HG03025 (cell line): ENCODE measurements at regions not wholly inside any gene's neighbourhood (a gene's known extent, or its start where the extent isn't known, plus 50 kb on each side); places are given as distances from the start of the nearest gene placed in this dataset.
"Not testable (repeated sequence)": the region's sequence is repeated elsewhere in the genome, so short reads cannot be mapped to it uniquely, and the experiment has no call there.

Experiments
- ATAC-seq: cut with Tn5 transposase; IDR thresholded peaks from one replicate; pipeline ENCODE4 v1.9.1; 2021; ENCODE audit warnings: mild to moderate bottlenecking, moderate library complexity; ENCODE audit not compliant: unreplicated experiment, low FRiP score

DNA sequence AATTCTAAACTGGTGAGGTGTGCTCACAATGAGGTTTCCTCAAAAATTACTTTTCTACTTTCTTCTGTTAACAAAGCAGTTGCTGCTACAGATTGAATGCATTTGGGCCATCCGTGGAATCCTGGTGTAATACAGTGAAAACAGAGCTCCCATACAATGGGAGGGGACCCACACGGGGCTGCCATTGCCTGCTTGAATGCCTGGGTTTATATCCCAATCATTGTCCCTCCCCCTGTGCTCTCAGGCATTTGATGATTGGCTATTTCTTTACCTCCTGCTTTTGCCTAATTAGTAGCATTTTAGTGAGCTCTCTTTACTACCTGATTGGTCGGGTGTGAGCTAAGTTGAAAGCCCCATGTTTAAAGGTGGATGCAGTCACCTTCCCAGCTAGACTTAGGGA lies 52.9 kb upstream of the CSF1 start:
- not testable (repeated sequence) for ATAC-seq

DNA sequence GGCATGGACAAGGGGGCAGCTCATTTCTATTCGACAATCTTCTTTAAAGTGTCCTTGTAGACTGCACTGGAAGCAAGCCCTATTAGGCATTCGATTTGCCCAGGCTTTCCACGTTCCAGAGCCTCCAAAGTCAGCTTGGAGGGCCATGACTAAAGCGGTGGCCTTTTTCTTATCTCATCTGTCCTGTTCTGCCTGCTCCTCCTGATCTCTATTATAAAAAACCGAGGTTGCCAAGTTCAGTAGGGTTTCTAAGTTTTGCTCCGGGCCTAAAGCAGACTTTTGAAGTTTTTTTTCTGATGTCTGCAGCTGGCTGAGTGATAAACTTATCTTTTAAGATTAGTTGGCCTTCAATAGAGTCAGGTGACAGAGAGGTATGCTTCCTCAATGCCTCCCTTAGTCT lies 54.7 kb upstream of the CSF1 start:
- not testable (repeated sequence) for ATAC-seq

DNA sequence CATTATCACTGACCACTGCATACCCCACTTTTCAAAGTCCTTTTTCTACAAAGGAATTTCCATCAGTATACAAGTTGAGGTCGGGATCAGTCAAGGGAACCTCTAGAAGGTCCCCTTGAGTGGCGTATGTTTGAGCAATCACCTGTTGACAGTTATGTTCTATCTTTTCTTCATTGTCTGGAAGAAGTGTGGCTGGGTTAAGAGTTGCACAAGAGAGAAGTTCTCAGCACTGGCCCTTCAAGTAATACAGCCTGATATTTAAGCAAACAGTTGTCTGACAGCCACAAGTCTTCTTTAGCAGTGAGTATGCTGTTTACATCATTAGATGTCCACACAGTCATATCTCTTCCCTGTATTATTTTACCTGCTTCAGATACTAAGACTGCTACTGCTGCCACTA lies 56.7 kb upstream of the CSF1 start:
- ATAC-seq, result not testable (repeated sequence)

DNA sequence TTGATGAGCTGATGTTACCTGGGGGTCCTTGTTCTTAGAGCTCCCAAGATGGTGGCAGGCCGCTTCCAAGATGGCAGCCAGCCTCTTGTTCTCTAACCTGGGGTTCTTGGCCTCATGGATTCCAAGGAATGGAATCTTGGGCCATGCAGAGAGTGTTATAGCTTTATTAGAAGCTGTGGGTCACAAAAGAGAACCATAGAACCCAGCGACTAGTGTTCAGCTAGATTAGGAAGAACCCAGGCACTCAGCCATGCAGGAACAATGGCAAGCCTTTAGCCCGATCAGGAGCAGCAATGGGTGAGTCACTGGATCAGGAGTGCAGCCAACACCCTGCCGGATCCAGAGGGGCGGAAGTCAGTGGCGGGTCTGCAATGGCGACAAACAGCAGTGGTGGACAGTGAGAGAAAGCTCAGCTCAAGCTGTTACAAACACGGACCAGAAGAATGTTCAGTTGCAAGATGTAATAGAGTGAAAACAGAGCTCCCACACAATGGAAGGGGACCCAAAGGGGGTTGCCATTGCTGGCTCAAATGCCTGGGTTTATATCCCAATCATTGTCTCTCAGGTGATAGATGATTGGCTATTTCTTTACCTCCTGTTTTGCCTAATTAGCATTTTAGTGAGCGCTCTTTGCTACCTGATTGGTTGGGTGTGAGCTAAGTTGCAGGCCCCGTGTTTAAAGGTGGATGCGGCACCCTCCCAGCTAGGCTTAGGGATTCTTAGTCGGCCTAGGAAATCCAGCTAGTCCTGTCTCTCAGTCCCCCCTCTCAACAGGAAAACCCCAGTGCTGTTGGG lies 58.2 kb upstream of the CSF1 start:
- ATAC-seq, result not testable (repeated sequence)

DNA sequence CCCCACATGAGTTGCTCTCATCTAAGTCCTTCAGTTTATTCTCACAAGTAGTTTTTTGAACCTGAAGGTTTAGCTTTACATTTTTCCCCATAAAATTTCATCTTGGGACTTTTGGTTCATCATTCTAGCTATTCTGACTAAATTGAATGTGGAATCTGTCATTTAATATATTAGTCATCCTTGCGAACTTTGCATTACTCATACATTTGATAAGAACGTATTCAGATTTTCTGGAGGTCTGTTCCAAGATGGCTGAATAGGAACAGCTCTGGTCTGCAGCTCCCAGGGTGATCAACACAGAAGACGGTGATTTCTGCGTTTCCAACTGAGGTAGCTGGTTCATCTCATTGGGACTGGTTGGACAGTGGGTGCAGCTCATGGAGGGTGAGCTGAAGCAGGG lies 59.8 kb upstream of the CSF1 start:
- ATAC-seq, result no peak

DNA sequence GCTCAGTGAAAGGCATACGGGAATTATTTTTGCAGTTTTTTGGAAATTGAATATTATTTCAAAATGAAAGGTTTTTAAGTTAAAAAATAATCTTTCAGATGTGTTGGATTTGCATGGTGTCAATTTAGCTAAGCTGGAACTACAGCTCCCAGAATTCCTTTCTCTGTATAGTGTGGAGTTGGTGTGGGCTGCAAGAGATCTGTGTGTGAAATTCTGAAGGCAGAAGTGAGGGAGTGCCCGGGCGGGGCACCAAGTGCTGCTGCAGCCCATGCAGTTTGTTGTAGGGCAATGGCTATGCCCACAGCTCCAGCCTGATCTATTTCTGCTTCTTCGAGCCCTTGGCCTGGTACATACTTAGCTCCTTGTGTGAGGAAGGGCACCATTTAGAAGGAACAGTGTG lies 60.5 kb upstream of the CSF1 start:
- ATAC-seq, result no peak

DNA sequence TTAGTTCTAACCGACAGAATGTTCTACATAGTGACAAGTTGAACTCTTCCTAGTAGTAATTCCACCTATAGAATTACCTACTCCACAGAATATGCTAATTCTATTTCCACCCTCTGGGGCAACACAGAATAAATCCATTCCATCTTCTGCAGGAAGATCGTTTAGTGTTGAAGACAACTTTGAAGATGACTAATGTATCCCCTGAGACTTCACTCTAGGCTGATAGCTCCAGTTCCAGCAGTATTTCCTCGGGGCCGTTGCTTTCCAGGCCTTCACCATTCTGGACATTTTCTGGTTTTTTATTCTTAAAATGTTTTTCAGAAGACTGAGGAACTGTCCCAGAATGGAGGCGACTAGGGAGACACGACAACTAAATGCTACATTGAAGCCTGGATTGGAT lies 61.0 kb upstream of the CSF1 start:
- ATAC-seq, result no peak

DNA sequence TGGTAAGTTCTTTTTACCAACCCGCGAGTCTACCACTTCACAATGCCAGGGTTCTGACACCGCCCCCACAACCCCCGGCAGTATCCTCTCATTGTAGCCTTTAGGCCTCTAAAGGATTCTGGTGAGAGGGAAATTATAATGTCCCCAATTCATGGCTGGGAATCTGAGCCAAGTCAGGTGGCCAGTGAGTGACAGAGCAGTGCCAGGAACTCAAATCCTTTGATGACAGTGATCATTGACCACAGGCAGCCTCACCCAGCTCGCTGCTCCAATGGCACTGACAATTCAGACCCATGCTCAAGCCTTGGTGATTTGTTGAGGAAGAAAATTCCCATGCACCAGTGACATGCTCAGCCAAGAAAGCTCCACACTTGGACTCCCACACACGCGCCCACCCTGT lies 63.4 kb upstream of the CSF1 start:
- ATAC-seq, result no peak

DNA sequence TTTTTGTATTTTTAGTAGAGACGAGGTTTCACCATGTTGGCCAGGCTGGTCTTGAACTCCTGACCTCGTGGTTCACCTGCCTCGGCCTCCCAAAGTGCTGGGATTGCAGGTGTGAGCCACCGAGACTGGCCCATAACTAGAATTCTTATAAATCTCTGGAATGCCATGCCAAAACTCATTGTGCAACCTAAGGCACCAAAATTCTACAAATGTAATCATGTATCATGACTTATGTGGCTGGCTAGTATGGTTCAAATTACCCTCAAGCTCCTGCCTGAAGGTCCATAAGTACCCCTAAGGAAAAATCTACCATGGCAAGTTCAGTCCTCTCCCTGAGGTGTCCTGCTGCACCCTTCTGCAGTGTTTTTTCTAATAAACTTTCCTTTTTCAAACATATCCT lies 63.8 kb upstream of the CSF1 start:
- no peak for ATAC-seq

DNA sequence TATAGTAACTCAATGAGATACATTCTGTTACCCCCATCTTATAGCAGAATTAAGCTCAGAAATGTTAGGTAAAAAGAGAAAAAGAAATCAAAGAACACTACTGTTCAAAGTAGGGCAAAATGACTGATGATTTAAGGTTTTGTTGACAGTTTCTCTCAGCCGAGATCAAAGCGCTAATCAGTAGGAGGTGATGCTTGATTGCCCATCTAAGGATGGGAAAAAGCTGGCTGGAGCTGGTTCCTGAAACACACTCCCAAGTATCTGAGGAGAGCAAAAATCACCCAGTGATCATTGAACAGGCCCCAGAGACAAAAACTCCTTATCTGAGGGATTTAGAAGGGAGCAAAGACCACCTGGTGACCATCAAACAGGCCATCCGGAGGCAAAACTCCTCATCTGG lies 64.5 kb upstream of the CSF1 start:
- ATAC-seq, result no peak

DNA sequence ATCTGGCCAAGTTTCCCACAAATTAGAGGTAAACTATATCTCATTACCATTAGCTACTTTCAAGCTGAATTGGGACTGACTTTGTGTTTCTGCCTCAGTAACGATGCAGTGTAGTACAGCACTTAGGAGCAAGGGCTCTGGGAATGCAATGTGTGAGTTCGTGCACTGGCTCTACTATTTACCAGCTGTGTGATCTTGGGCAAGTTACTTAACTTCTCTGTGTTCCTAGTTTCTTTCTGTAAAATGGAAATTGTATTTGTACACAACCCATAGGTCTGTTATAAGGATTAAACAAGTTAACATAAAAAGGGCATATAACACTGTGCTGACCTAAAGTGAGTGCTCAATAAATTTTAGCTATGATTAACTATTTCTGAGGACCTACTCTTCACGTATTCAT lies 65.0 kb upstream of the CSF1 start:
- ATAC-seq, result no peak

DNA sequence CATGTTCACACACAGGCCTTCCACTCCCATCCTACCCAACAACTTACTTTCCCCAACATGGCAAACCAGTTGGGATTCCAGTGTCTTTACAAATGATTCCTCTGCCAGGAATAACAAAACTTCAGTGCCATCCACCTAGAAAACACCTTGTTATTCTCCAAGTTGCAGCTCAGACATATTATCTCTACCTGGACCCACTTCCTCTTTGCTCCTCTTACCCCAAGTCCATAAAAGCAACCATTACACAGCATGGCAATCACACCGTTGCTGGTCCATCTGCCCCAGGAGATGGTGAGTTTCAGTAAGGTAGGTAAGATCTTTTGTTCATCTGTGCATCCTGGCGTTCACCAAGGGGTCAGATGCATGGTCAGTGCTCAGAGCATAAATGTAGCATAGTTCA lies 66.0 kb upstream of the CSF1 start:
- no peak for ATAC-seq

DNA sequence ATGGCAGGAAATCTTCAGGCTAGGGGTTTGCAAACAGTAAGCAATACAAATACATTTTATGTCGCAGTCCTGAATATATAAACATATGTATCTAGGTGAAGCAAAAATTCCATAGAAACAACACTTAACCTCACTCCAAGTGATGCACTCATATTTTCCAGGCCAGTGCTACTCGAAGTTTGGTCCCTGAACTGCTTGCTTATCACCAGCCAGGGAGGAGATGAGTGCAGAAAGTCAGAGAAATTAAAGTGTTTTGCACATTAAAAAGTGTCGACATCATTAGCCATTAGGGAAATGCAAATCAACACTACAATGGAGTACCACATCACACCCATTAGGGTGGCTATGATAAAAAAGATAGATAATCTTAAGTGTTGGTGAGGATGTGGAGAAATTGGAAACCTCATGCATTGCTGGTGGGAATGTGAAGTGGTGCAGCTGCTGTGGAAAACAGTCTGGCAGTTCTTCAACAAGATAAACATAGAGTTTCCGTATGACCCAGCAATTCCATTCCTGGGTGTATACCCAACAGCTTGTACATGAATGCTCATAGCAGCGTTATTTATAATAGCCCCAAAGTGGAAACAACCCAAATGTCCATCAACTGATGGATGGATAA lies 70.5 kb upstream of the CSF1 start:
- no peak for ATAC-seq

DNA sequence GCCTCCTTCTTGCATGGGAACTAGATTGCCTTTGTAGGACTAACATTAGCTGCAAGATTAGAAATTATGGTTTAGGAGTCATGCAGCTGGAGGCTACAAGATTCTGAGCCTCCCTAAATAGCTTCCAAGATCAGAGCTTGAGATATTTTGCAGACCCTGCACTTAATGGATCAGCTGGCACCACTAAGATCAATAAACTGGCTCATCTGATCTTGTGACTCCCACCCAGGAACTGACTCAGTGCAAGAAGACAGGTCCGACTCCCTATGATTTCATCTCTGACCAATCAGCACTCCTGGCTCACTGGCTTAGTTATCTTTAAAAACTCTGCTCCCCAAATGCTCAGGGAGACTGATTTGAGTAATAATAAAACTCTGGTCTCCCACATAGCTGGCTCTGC lies 71.4 kb upstream of the CSF1 start:
- not testable (repeated sequence) for ATAC-seq

DNA sequence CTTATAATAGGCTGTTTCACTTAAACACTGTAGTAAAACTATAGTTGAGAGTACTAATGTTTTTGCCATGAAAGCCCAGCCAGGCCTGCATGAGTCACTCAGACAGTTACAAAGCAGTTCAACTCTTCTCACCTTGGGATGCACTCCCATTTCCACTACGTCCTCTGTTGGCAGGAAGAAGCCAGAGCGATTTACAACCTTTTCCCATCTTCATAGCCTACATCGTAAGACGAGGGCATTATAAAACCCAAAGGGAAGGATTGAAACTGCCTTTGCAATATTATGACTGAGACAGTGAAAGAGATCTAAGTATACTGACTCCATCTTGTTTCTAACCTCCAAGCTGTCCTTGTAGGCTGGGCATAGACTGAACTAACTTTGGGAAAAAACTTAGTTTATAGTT lies 71.8 kb upstream of the CSF1 start:
- ATAC-seq, result no peak

DNA sequence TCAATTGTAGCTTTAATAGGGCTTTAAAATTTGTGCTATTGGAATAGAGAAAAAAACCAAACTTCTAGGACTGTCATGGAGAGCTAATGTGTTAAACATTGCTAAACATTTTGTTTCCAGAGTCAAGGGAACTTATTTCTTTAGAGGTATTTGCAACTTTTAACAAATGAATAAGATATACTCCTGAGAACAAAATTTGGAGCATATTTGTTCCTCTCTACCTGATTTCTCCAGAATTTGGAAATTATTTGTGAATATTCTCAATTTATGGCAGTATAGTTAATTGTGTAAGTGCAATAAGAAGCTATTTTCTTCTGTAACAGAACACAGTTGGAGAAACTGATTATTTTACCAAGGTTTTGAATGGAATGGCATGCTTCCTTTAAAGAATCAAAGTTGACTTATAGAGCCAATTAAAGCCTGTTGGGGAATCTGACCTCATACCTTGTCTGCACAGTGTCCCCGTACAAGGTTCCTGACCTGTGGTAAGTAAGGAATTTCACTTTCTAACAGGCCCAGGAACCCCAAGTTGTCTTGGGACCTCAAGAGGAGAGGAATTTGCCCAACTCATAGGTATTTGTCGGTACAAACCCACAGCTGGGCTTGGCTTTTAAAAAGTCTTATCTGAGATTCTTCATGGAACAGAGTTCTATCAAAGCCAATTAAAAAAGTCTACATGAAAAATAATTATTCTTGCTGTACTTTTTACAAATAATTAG lies 72.6 kb upstream of the CSF1 start:
- ATAC-seq, result no peak

DNA sequence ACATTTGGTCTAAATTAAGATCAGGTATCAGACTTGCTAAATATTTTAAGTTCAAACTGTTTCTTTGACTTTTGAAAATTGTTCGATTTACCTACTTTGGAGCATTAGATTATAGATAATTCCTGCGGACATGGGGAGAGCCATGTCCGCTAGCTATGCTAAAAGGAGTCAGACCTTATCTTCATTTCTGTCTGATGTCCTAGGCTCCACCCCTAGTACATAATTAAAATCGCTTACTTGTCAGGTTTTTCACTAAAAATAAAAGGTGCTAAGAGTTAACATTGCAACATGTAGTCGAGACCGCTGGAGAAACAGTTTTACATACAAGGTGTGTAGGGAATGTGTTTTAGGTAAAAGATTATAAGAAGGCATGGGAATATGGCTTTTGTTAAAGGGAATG lies 71.9 kb upstream of the EPS8L3 start:
- not testable (repeated sequence) for ATAC-seq

DNA sequence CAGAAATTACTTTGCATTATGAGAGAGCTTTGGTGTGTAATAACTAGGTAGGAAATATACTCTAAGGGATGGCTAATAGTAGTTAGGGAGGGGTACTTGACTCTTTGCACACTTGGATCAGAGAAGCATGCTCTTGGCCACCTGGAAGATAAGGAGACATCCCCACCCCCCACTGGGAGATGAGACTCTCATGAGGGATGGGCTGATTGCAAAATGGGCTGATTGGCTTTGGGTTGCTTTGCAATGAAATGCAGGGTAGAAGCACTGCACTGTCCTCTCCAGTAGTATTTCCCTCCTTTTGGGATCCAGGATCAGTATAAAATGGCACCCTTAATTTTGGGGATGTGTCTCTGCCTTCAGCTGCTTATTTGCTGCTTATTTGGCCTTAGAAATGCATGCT lies 71.2 kb upstream of the EPS8L3 start:
- no peak for ATAC-seq

DNA sequence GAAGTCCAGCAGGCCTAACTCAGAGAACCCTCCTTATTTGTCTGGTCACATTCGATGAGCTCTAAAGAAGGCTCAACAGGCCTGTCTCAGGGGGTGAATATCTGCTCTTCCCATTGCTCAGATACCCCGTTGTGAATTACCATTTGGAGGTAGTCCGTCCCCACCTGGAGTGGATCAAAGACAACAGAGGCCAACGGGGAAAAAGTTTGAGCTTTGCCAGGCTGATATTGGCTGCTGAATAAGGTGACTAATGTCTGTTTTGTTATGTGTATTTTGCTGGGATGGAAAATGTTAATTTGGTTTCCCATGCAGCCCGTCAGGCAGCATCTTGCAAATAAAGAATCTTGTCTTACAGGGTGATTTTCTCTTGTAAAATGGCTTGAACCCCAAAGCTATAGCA lies 69.2 kb upstream of the EPS8L3 start:
- no peak for ATAC-seq

DNA sequence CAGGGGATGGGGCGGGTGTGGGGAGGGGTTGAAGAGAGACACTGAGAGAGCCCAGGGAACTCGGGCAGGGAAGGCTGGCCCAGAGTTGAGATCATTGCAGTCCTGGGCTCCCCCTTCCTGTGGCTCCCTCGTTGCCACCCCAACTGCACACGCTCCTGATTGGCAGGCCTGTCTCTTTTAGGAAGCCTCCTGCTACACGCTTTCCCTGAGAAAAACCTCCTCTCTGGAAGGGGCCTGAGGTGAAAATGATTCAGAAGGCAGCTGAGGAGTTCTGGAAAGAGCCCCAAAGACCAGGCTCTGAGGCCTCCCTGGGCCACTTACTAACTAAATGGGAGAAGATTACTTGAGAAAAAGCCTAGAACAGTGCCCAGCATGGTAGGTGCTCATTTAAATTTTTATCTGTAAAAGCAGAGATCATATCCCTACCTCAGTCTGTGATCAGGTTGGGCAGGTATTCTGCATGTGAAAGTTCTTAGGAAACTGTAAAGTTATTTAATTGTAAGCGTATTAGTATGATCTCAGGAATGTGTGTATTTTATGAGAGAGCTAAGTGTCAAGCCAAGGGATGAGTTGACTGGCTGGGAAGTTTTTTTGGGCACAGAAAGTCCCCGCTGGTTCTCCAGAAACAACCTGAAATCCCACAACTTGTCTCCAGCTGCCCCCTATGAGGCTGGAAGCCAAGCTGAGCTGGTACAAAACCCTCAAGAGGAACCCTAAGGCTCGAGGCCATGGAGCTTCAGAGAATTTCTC lies 65.2 kb upstream of the EPS8L3 start:
- ATAC-seq, result no peak

DNA sequence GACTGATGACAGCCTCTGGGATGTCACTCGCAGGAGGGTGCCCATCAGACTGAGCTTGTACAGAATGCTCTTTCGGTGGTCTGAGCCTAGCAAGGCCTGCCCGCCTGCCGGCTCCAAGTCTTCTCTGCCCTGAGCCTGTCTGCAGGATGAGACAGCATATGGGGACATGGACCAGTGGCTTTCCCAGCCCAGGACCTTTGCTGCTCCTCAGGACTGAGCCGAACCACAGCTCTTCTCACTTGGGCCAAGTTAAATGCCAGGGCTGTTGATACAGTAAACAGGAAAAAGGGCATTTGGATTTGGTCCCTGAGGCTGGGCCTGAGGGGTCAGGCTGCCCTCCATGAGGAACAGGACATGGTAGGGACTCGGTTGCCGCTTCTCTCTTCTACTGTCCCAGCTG lies 64.3 kb upstream of the EPS8L3 start:
- no peak for ATAC-seq
